HCT116 (cell line): ENCODE measurements at regions not wholly inside any gene's neighbourhood (a gene's known extent, or its start where the extent isn't known, plus 50 kb on each side); places are given as distances from the start of the nearest gene placed in this dataset.

Experiments used
- ATAC-seq: fragments of 200-7000 bp; cut with Tn5 transposase; 2 replicates; pipeline ENCODE4 v1.9.1; 2020; ENCODE audit warnings: mild to moderate bottlenecking, moderate library complexity
- BruUV-seq: library from RNA; stranded (reverse); fragments of 400-500 nt; replicated peaks from 2 replicates; lab custom pipeline; 2021; lab: Mats Ljungman, UMichigan
- CTCF ChIA-PET: fragments of 300-600 bp; sonication (Branson Sonifier 250); formaldehyde crosslinking; loops from one replicate; lab custom pipeline; 2021; ENCODE audit warnings: antibody characterized with exemption; lab: Charles Lee
- POLR2A ChIA-PET: fragments of 300-600, 350-600 bp; sonication (Branson Sonifier 250); formaldehyde crosslinking; loops from one replicate; lab custom pipeline; 2021; ENCODE audit warnings: antibody characterized with exemption; lab: Charles Lee
- RAD21 ChIA-PET, 2 experiments: fragments of 300-600 bp; sonication (Branson Sonifier 250); formaldehyde crosslinking; loops; one replicate each; lab custom pipeline; 2023; ENCODE audit warnings: low total read pairs in 2 of 2; ENCODE audit not compliant: uncharacterized antibody in 2 of 2, unreplicated experiment in 2 of 2, low non-redundant PET in 1 of 2; lab: Charles Lee
- DNase-seq: peaks from one replicate; pipeline ENCODE4 v3.0.0-alpha.2; 2010; ENCODE audit warnings: low read depth, low spot score
- H2AFZ ChIP-seq: fragments of 200-600 bp; shearing (Covaris generic), sonication (generic); 2 replicates; pipeline ENCODE4 v1.6.1; 2017; ENCODE audit warnings: low read depth, mixed run types, mixed read lengths, antibody characterized with exemption, low read length; ENCODE audit not compliant: poor library complexity, severe bottlenecking
- H3K27ac ChIP-seq: 2 replicates; pipeline ENCODE4 v1.5.1; 2012; ENCODE audit warnings: low read depth, low read length
- H3K27me3 ChIP-seq: fragments of 200-600 bp; sonication (generic); 2 replicates; pipeline ENCODE4 v1.6.1; 2016; ENCODE audit warnings: mixed run types, low read length, mixed read lengths; ENCODE audit not compliant: insufficient read depth
- H3K36me3 ChIP-seq, 2 experiments: fragments of 200-500 bp in 1 of 2; fragments of 200-600 bp in 1 of 2; sonication (Bioruptor generic) in 1 of 2; sonication (generic) in 1 of 2; 2 replicates each; pipeline versions ENCODE4 v1.5.1 to v1.6.1; 2014 to 2016; ENCODE audit warnings: low read length in 2 of 2, inconsistent platforms in 1 of 2, mixed read lengths in 1 of 2, mixed run types in 1 of 2; ENCODE audit not compliant: insufficient read depth in 2 of 2, control insufficient read depth in 1 of 2
- H3K4me1 ChIP-seq, 2 experiments: fragments of 200-600 bp in 1 of 2; sonication (generic) in 1 of 2; 2 replicates each; pipeline versions ENCODE4 v1.5.1 to v1.6.1; 2012 to 2017; ENCODE audit warnings: low read length in 2 of 2, inconsistent platforms in 1 of 2, mild to moderate bottlenecking in 1 of 2, mixed read lengths in 1 of 2, mixed run types in 1 of 2, moderate library complexity in 1 of 2; ENCODE audit not compliant: insufficient read depth in 2 of 2, control insufficient read depth in 1 of 2
- H3K4me2 ChIP-seq: fragments of 200-600 bp; sonication (generic); 2 replicates; pipeline ENCODE4 v1.6.1; 2017; ENCODE audit warnings: mixed run types, low read length, mixed read lengths
- H3K4me3 ChIP-seq, 2 experiments: fragments of 200-600 bp in 1 of 2; sonication (generic) in 1 of 2; replicated peaks in 1 of 2; 2 replicates each; pipeline ENCODE4 v1.5.1; 2011 to 2016; ENCODE audit warnings: low read length in 2 of 2, control low read depth in 1 of 2, low read depth in 1 of 2, mild to moderate bottlenecking in 1 of 2, mixed read lengths in 1 of 2, mixed run types in 1 of 2
- H3K79me2 ChIP-seq: fragments of 200-600 bp; sonication (generic); 2 replicates; pipeline ENCODE4 v1.6.1; 2017; ENCODE audit warnings: mild to moderate bottlenecking, mixed run types, low read length, moderate library complexity, mixed read lengths; ENCODE audit not compliant: insufficient read depth
- H3K9ac ChIP-seq: fragments of 200-600 bp; sonication (generic); 2 replicates; pipeline ENCODE4 v1.6.1; 2016; ENCODE audit warnings: low read length, mixed read lengths
- H3K9me2 ChIP-seq: fragments of 200-600 bp; sonication (generic), shearing (Covaris generic); 2 replicates; pipeline ENCODE4 v1.6.1; 2017; ENCODE audit warnings: mixed run types, mild to moderate bottlenecking, moderate library complexity; ENCODE audit not compliant: insufficient read depth
- H3K9me3 ChIP-seq, 2 experiments: fragments of 200-500 bp in 1 of 2; fragments of 200-600 bp in 1 of 2; sonication (Bioruptor generic) in 1 of 2; sonication (generic) in 1 of 2; 2 replicates each; pipeline ENCODE4 v1.6.1; 2014 to 2017; ENCODE audit warnings: low read length in 2 of 2, mixed read lengths in 2 of 2, inconsistent platforms in 1 of 2, low read depth in 1 of 2, mild to moderate bottlenecking in 1 of 2, mixed run types in 1 of 2, moderate library complexity in 1 of 2; ENCODE audit not compliant: control insufficient read depth in 1 of 2, insufficient read depth in 1 of 2
- H4K20me1 ChIP-seq: fragments of 200-600 bp; sonication (generic), shearing (Covaris generic); 2 replicates; pipeline ENCODE4 v1.6.1; 2017; ENCODE audit warnings: mixed run types, mild to moderate bottlenecking, moderate library complexity; ENCODE audit not compliant: insufficient read depth
- CEBPB ChIP-seq: IDR thresholded peaks from 2 replicates; pipeline ENCODE4 v1.6.1; 2012; ENCODE audit warnings: low read depth
- EGR1 ChIP-seq: IDR thresholded peaks from 2 replicates; pipeline ENCODE4 v1.6.1; 2012; ENCODE audit warnings: low read depth
- ELF1 ChIP-seq: IDR thresholded peaks from 2 replicates; pipeline ENCODE4 v1.6.1; 2012; ENCODE audit warnings: low read depth, borderline replicate concordance
- EZH2phosphoT487 ChIP-seq: fragments of 200-600 bp; IDR thresholded peaks from 2 replicates; pipeline ENCODE4 v1.6.1; 2018; ENCODE audit warnings: antibody characterized with exemption, borderline replicate concordance
- FOSL1 ChIP-seq: IDR thresholded peaks from 2 replicates; pipeline ENCODE4 v1.6.1; 2012; ENCODE audit warnings: low read depth
- JUND ChIP-seq: IDR thresholded peaks from 2 replicates; pipeline ENCODE4 v1.6.1; 2012
- POLR2A ChIP-seq: IDR thresholded peaks from 2 replicates; pipeline ENCODE4 v1.7.0; 2011; ENCODE audit warnings: borderline replicate concordance; ENCODE audit not compliant: insufficient read depth, insufficient read length; ENCODE audit errors: extremely low read depth
- POLR2AphosphoS5 ChIP-seq: IDR thresholded peaks from 2 replicates; pipeline ENCODE4 v1.6.1; 2011; ENCODE audit warnings: mild to moderate bottlenecking, low read depth, low read length, moderate library complexity
- RAD21 ChIP-seq: IDR thresholded peaks from 2 replicates; pipeline ENCODE4 v1.6.1; 2012; ENCODE audit warnings: low read depth, mild to moderate bottlenecking
- SIN3A ChIP-seq: IDR thresholded peaks from 2 replicates; pipeline ENCODE4 v1.6.1; 2012; ENCODE audit warnings: low read depth
- SP1 ChIP-seq: IDR thresholded peaks from 2 replicates; pipeline ENCODE4 v1.6.1; 2012; ENCODE audit warnings: low read depth
- SRF ChIP-seq: IDR thresholded peaks from 2 replicates; pipeline ENCODE4 v1.6.1; 2012; ENCODE audit warnings: low read depth
- TCF7L2 ChIP-seq: IDR thresholded peaks from 2 replicates; pipeline ENCODE4 v1.7.0; 2011; ENCODE audit warnings: borderline replicate concordance, inconsistent platforms; ENCODE audit not compliant: insufficient read depth, insufficient read length; ENCODE audit errors: extremely low read depth
- YY1 ChIP-seq: IDR thresholded peaks from 2 replicates; pipeline ENCODE4 v1.6.1; 2011; ENCODE audit warnings: low read length, low read depth, moderate library complexity, mild to moderate bottlenecking; ENCODE audit not compliant: insufficient replicate concordance; ENCODE audit errors: extremely low read depth
- ZFX ChIP-seq: fragments of 450-650 bp; IDR thresholded peaks from 2 replicates; pipeline ENCODE4 v1.6.1; 2017
- ZNF274 ChIP-seq: fragments of 200-500 bp; sonication (Bioruptor generic); IDR thresholded peaks from 2 replicates; pipeline ENCODE4 v1.6.1; 2014; ENCODE audit warnings: mild to moderate bottlenecking, low read depth, low read length, inconsistent platforms
- intact Hi-C: fragments of 100-400 bp; cut with micrococcal nuclease; formaldehyde crosslinking; loops from 2 replicates; pipeline ENCODE4 v1.10.0; 2022
- TF ChIP-seq, protein P1 (sequence below): IDR thresholded peaks from 2 replicates; pipeline ENCODE4 v1.6.1; 2012
- TF ChIP-seq, protein P2 (sequence below): IDR thresholded peaks from 2 replicates; pipeline ENCODE4 v1.6.1; 2012

DNA sequence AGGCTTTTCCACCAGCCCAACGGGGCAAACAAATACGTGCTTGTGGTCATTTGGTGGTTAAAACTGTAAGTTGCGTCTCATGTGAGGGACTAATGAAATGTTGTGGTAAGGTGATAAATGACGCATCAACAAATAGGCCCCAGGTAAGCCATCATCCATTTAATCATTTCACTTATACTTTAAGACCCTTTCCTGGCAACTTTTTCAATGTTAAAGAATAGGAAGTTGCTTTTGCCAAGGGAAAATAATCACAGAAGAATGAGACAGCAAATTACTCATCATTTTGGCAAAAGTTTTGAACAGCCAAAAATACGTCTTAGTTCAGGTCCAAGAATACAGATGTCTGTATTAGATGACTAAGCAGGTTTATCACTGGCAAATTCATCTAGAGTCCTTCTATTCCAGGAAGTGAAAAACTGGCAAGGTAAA, 660.4 kb downstream of the SLITRK1 start:
- no peak overlapping the region for H3K9ac ChIP-seq
- no peak for ATAC-seq
- no TSS peak for BruUV-seq
- H3K36me3 ChIP-seq = no peaks in the 10 kb centered on the region
- POLR2A ChIA-PET = no interaction called here
- no peak overlapping the region for H3K27ac ChIP-seq
- no peaks in the 10 kb centered on the region for H3K4me1 ChIP-seq
- H4K20me1 ChIP-seq = no peaks in the 10 kb centered on the region
- H2AFZ ChIP-seq = no peak overlapping the region
- no peak overlapping the region for H3K4me2 ChIP-seq
- intact Hi-C loops = no loop called here
- RAD21 ChIA-PET = no interaction called here
- H3K27me3 ChIP-seq = no peaks in the 10 kb centered on the region
- H3K9me2 ChIP-seq = no peaks in the 10 kb centered on the region
- no peaks in the 10 kb centered on the region; a peak in 1 of 4 replicates for H3K9me3 ChIP-seq
- no peaks in the 10 kb centered on the region for H3K79me2 ChIP-seq
- no peak for DNase-seq
- TF ChIP-seq YY1 (no peak), SP1 (no peak), ZFX (no peak), SIN3A (no peak), EGR1 (no peak), ELF1 (no peak), SRF (no peak), RAD21 (no peak), POLR2A (no peak), ZNF274 (no peak), EZH2phosphoT487 (no peak), JUND (no peak), TCF7L2 (no peak), FOSL1 (no peak), CEBPB (no peak), POLR2AphosphoS5 (no peak)
- TF ChIP-seq, protein P1, sequence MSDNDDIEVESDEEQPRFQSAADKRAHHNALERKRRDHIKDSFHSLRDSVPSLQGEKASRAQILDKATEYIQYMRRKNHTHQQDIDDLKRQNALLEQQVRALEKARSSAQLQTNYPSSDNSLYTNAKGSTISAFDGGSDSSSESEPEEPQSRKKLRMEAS = no peak
- TF ChIP-seq, protein P2, sequence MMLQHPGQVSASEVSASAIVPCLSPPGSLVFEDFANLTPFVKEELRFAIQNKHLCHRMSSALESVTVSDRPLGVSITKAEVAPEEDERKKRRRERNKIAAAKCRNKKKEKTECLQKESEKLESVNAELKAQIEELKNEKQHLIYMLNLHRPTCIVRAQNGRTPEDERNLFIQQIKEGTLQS = no peak
- TF ChIP-seq, all 23 proteins: peak for 0
- no peak overlapping the region for H3K4me3 ChIP-seq
- CTCF ChIA-PET = no interaction called here
